CD4-positive, alpha-beta memory T cell (primary cell): ENCODE measurements at regions not wholly inside any gene's neighbourhood (a gene's known extent, or its start where the extent isn't known, plus 50 kb on each side); places are given as distances from the start of the nearest gene placed in this dataset.

Experiments
- CTCF ChIA-PET: fragments of 350-600 bp; sonication (Branson Sonifier 250); formaldehyde crosslinking; loops from one replicate; lab custom pipeline; 2021; ENCODE audit warnings: inconsistent platforms; ENCODE audit not compliant: partially characterized antibody; lab: Charles Lee
- POLR2A ChIA-PET: fragments of 350-600 bp; sonication (Branson Sonifier 250); formaldehyde crosslinking; loops from one replicate; lab custom pipeline; 2021; ENCODE audit not compliant: partially characterized antibody; lab: Charles Lee
- DNase-seq, 5 donors: peaks; one replicate each; pipeline versions ENCODE4 v3.0.0 to v3.0.0-alpha.2; 2020 to 2022; ENCODE audit warnings: mixed read lengths in 1 of 5
- H3K27ac ChIP-seq: one replicate; pipeline ENCODE4 v1.7.0; 2013; ENCODE audit warnings: low read depth, low read length
- H3K27me3 ChIP-seq: 2 replicates; pipeline ENCODE4 v1.7.0; 2013; ENCODE audit warnings: mild to moderate bottlenecking, low read length, moderate library complexity; ENCODE audit not compliant: insufficient read depth
- H3K36me3 ChIP-seq: 2 replicates; pipeline ENCODE4 v1.7.0; 2013; ENCODE audit warnings: mild to moderate bottlenecking, low read length, moderate library complexity; ENCODE audit not compliant: insufficient read depth
- H3K4me1 ChIP-seq: 2 replicates; pipeline ENCODE4 v1.7.0; 2013; ENCODE audit warnings: mild to moderate bottlenecking, low read length, moderate library complexity; ENCODE audit not compliant: insufficient read depth
- H3K4me3 ChIP-seq, 2 donors: one replicate each; pipeline ENCODE4 v1.7.0; 2013; ENCODE audit warnings: low read length in 2 of 2, mild to moderate bottlenecking in 1 of 2
- H3K9me3 ChIP-seq, 2 donors: one replicate each; pipeline ENCODE4 v1.7.0; 2013; ENCODE audit warnings: low read length in 2 of 2, control low read depth in 1 of 2; ENCODE audit not compliant: control insufficient read depth in 1 of 2
- H3K27ac Mint-ChIP-seq, 7 donors: one replicate each; pipeline ENCODE4 v1.8.0; 2020 to 2021; ENCODE audit warnings: mixed read lengths in 7 of 7, mild to moderate bottlenecking in 6 of 7, inconsistent platforms in 3 of 7, moderate library complexity in 3 of 7
- H3K27me3 Mint-ChIP-seq, 2 donors: one replicate each; pipeline ENCODE4 v1.8.0; 2020 to 2021; ENCODE audit warnings: mixed read lengths in 2 of 2
- H3K36me3 Mint-ChIP-seq, 2 donors: one replicate each; pipeline ENCODE4 v1.8.0; 2020 to 2021; ENCODE audit warnings: mixed read lengths in 2 of 2, inconsistent platforms in 1 of 2, mild to moderate bottlenecking in 1 of 2
- H3K4me1 Mint-ChIP-seq, 4 donors: one replicate each; pipeline ENCODE4 v1.8.0; 2020 to 2021; ENCODE audit warnings: mixed read lengths in 4 of 4, mild to moderate bottlenecking in 1 of 4
- H3K4me3 Mint-ChIP-seq, 8 donors: one replicate each; pipeline ENCODE4 v1.8.0; 2020 to 2021; ENCODE audit warnings: mixed read lengths in 8 of 8, mild to moderate bottlenecking in 7 of 8, moderate library complexity in 6 of 8, inconsistent platforms in 3 of 8
- H3K9me3 Mint-ChIP-seq, 8 donors: one replicate each; pipeline ENCODE4 v1.8.0; 2020 to 2021; ENCODE audit warnings: mixed read lengths in 8 of 8, mild to moderate bottlenecking in 5 of 8, inconsistent platforms in 3 of 8, moderate library complexity in 1 of 8
- intact Hi-C: fragments of 100-400 bp; cut with micrococcal nuclease; formaldehyde crosslinking; loops from one replicate; pipeline ENCODE4 v1.15.1; 2023

DNA sequence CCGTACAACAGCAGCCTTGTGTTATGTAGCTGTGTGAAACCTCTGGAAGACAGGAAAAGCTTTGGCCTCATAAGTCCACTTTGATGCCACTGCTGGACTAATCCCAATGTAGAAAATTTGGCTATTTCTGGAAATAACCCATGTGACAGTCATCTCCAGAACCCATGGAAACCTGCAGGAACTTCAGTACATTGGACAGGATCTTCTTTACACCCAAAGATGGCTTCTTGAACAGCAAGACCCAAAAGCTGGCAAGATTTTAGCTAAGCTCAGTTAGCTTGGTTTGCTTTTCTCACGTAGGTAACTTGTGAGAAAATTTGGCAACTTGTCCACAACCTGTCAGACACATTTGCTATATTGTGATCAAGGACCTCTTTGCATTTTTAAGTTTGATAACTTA, 74.8 kb upstream of the RCN1 start:
- Mint-ChIP-seq H3K4me3 (no peak overlapping the region), H3K27me3 (peaks cover 13 to 19% of the 10 kb centered on the region in 2 donors), H3K36me3 (no peaks in the 10 kb centered on the region), H3K4me1 (no peaks in the 10 kb centered on the region), H3K9me3 (peaks cover 0 to 4% (median 0%) of the 10 kb centered on the region in 8 donors), H3K27ac (no peak overlapping the region)
- intact Hi-C loops = no loop called here
- H3K27ac ChIP-seq = no peak overlapping the region
- H3K9me3 ChIP-seq = no peaks in the 10 kb centered on the region
- CTCF ChIA-PET = no interaction called here
- POLR2A ChIA-PET = no interaction called here
- H3K4me1 ChIP-seq = no peaks in the 10 kb centered on the region
- no peaks in the 10 kb centered on the region for H3K27me3 ChIP-seq
- H3K36me3 ChIP-seq = no peaks in the 10 kb centered on the region
- H3K4me3 ChIP-seq = no peak overlapping the region
- DNase-seq = no peak

DNA sequence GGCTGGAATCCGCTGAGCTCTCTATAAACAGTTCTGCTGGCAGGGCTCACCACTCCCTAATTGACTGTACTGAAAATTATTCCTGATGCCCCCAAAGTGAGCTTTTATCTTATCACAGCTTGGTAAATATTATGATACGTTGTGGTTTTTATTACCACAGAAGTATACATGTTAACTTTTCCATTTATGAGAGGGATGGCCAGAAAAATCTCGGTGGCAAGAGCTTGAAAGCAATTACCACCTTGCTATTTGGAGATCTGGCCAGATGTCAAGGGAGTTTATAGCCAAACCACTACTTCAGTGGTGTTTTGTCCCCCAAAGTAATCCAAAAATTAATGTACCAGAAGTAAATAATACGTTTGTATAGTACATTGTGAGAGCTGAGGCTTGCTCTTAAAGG, 75.4 kb upstream of the RCN1 start:
- no peak overlapping the region for H3K27ac ChIP-seq
- intact Hi-C loops = no loop called here
- Mint-ChIP-seq H3K9me3 (peaks cover 0 to 4% (median 0%) of the 10 kb centered on the region in 8 donors), H3K4me1 (no peaks in the 10 kb centered on the region), H3K36me3 (no peaks in the 10 kb centered on the region), H3K4me3 (no peak overlapping the region), H3K27ac (no peak overlapping the region), H3K27me3 (peaks cover 18 to 24% of the 10 kb centered on the region in 2 donors)
- POLR2A ChIA-PET = no interaction called here
- no peaks in the 10 kb centered on the region for H3K9me3 ChIP-seq
- DNase-seq = no peak
- no peaks in the 10 kb centered on the region for H3K27me3 ChIP-seq
- CTCF ChIA-PET = no interaction called here
- H3K36me3 ChIP-seq = no peaks in the 10 kb centered on the region
- H3K4me3 ChIP-seq = no peak overlapping the region
- H3K4me1 ChIP-seq = no peaks in the 10 kb centered on the region

DNA sequence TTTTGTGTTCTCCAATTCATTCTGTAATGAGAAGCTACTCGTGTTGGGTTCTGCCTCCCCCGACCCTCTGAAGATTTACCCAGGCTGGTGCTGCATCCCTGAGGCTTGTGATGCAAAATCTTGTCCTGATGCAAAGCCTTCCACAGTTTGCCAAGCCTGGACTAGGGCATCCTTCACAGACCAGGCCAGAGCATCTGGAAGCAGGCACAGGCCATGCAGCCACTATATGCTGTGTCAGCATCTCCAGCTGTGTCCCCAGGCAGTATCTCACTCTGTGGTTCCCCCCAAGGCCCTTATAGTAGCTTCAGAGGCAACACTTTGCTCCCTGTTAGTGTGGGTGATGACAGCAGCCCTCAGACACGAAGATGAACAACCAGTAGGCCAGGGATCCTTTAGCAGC, 77.3 kb upstream of the RCN1 start:
- no peak overlapping the region for H3K4me3 Mint-ChIP-seq
- DNase-seq = no peak
- H3K4me1 ChIP-seq = no peaks in the 10 kb centered on the region
- peaks cover 3% of the 10 kb centered on the region for H3K27me3 ChIP-seq
- H3K36me3 ChIP-seq = no peaks in the 10 kb centered on the region
- peak overlapping the region in 1 of 7 donors; percentile 2 for H3K27ac Mint-ChIP-seq
- H3K4me3 ChIP-seq = no peak overlapping the region
- no peaks in the 10 kb centered on the region for H3K9me3 ChIP-seq
- H3K36me3 Mint-ChIP-seq = no peaks in the 10 kb centered on the region
- H3K27me3 Mint-ChIP-seq = peaks cover 26 to 35% of the 10 kb centered on the region in 2 donors
- no peak overlapping the region for H3K27ac ChIP-seq
- H3K9me3 Mint-ChIP-seq = no peaks in the 10 kb centered on the region
- no peaks in the 10 kb centered on the region for H3K4me1 Mint-ChIP-seq
- ChIA-PET CTCF (interaction anchor here (0.6 kb wide), 1 partner anchor 10 kb away, joined by 3 read pairs; no protein-coding TSS in a partner anchor), POLR2A (no interaction called here)
- intact Hi-C loops = no loop called here

DNA sequence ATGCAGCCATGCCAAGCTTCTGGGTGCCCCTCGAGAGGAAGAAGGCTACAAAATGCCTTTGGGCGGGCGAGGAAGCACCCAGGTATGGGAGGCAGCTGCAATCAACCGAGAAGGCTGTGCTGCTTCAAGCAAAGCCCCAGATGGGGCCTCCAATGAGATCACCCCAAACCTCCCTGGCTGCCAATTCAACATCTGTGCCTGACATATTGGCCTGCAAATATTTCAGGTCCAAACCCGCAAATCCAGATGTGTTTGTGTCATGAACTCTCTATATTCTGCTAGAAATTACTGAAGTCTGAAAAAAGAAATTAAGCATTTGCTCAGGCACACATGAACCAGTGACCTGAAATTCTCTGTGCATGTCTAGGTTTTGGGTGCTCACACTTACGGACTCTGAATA, 78.8 kb upstream of the RCN1 start:
- no peak overlapping the region for H3K4me3 Mint-ChIP-seq
- POLR2A ChIA-PET = no interaction called here
- no peaks in the 10 kb centered on the region for H3K36me3 Mint-ChIP-seq
- Histone ChIP-seq H3K9me3 (no peaks in the 10 kb centered on the region), H3K27me3 (peaks cover 3% of the 10 kb centered on the region), H3K4me1 (no peaks in the 10 kb centered on the region), H3K4me3 (no peak overlapping the region), H3K36me3 (no peaks in the 10 kb centered on the region), H3K27ac (no peak overlapping the region)
- no peaks in the 10 kb centered on the region for H3K9me3 Mint-ChIP-seq
- DNase-seq = no peak
- peaks cover 28 to 43% of the 10 kb centered on the region in 2 donors for H3K27me3 Mint-ChIP-seq
- no peak overlapping the region for H3K27ac Mint-ChIP-seq
- intact Hi-C loops = no loop called here
- CTCF ChIA-PET = interaction anchor here (0.9 kb wide), 1 partner anchor 8 kb away, joined by 3 read pairs; no protein-coding TSS in a partner anchor
- no peaks in the 10 kb centered on the region for H3K4me1 Mint-ChIP-seq

DNA sequence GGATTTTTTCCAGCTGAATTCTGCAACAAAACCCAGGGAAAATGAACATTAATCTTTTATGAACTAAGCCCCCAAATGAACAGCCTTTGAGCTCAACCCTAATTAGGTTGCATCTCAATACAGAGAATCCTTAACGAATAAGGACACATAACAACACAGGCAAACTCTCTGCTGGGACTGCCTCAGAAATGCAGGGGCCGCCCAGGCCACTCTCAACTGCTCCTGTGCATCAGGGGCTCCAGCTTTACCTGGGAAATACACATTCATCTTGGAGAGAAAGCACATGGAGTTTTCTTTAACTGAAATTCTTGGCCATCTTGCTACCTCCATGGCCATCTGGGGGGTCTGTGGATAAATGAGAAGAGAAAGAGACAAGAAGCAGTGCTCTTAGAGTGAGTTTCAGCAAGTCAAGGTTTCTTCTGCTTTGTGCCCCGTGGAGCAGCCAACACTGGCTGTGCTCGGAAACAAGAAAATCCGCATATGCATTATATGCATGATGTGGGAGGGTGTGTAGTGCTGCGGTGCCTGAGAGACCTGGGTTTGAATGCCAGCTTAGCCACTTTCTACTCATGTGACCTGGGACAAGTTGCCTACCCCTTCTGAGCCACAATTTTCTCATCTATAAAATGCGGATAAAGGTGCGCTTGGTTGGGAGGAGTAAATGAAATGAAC, 81.9 kb upstream of the RCN1 start:
- Histone ChIP-seq H3K27me3 (peaks cover 3% of the 10 kb centered on the region), H3K36me3 (no peaks in the 10 kb centered on the region), H3K27ac (no peak overlapping the region), H3K4me3 (no peak overlapping the region), H3K9me3 (no peaks in the 10 kb centered on the region), H3K4me1 (no peaks in the 10 kb centered on the region)
- H3K9me3 Mint-ChIP-seq = no peaks in the 10 kb centered on the region
- POLR2A ChIA-PET = no interaction called here
- no peaks in the 10 kb centered on the region for H3K36me3 Mint-ChIP-seq
- no peak for DNase-seq
- peaks cover 23 to 43% of the 10 kb centered on the region in 2 donors for H3K27me3 Mint-ChIP-seq
- H3K4me3 Mint-ChIP-seq = no peak overlapping the region
- intact Hi-C loops = no loop called here
- peaks cover 0 to 3% (median under 1%) of the 10 kb centered on the region in 4 donors for H3K4me1 Mint-ChIP-seq
- no peak overlapping the region for H3K27ac Mint-ChIP-seq
- CTCF ChIA-PET = interaction anchor here (1.1 kb wide), 2 partner anchors 43 to 902 kb away, joined by 3 to 4 read pairs; no protein-coding TSS in a partner anchor

DNA sequence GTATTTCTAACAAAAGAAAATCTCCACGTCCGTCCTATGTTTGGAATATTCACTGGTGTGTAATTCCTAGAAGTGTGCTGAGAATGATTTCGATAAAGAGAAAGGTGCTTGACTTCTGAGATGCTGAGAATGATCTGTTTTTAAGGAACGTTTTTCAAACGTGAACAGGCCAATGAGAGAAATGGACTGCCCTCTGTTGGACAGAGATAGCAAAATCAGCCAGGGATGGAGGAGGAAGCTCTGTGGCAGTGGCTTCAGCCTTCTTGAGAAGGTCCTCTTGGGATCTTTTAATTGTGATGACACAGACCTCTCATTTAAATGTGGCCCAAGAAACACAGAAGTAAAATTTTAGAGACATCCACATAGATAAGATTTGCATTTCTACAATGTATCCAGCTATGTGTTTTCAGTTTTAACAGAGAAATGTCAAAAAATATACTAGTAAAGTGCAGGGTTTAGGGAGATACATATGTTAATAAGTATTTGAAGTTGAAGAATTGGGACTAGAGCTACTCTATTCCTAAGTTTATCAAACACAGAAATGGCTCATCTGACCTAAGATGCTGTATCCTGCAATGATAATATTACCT, 84.0 kb upstream of the RCN1 start:
- CTCF ChIA-PET = interaction anchor here (0.6 to 2.3 kb wide), 8 partner anchors 11 to 899 kb away, joined by 3 to 7 read pairs (median 4); no protein-coding TSS in a partner anchor
- intact Hi-C loops = loop anchor here (2.0 kb wide), 4 partner anchors 520 to 900 kb away; no protein-coding TSS in a partner anchor

DNA sequence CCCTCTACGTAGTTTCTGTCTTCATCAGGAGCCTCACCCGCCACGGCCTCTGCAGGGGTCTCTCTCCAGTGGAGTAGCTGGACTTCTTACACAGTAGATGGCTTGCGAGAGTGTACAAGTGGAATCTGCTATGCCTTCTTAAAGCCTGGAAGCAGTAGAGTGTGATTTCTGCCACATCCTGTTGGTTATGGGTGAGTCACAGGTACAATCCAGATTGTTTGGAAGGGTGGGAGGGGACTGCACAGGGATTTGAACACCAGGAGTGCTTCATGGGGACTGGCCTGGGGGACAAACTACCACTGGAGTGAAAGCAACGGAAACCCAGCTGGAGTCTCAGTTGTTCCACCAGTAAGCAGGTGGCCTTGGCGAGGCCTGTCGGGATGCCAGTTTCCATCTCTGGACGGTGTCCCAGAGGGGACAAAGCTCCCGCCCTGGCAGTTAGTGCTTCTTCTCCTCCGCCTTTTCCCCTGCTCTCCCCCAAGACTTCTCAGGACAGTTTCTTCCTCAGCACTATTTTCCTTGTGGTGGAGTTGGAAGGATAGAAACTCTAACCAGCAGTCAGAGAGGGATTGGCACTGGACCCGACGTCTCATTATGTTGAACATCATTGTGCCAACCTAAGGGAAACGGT, 85.0 kb upstream of the RCN1 start:
- ChIA-PET CTCF (interaction anchor here (2.3 kb wide), 1 partner anchor 898 kb away, joined by 7 read pairs; no protein-coding TSS in a partner anchor), POLR2A (no interaction called here)
- Mint-ChIP-seq H3K27me3 (peaks cover 15 to 33% of the 10 kb centered on the region in 2 donors), H3K9me3 (no peaks in the 10 kb centered on the region), H3K4me1 (peaks cover 0 to 3% (median 1%) of the 10 kb centered on the region in 4 donors), H3K27ac (no peak overlapping the region), H3K4me3 (no peak overlapping the region), H3K36me3 (no peaks in the 10 kb centered on the region)
- Histone ChIP-seq H3K4me1 (no peaks in the 10 kb centered on the region), H3K9me3 (no peaks in the 10 kb centered on the region), H3K27ac (no peak overlapping the region), H3K27me3 (peaks cover 3% of the 10 kb centered on the region), H3K36me3 (no peaks in the 10 kb centered on the region), H3K4me3 (no peak overlapping the region)
- intact Hi-C loops = loop anchor here (2.0 kb wide), 4 partner anchors 519 to 899 kb away; no protein-coding TSS in a partner anchor
- DNase-seq = no peak

More for the DNA sequence above, 84.0 kb upstream of the RCN1 start:
- peak in 4 of 5 donors; percentile 7 to 31 (median 26) for DNase-seq
- Mint-ChIP-seq H3K4me3 (peak overlapping the region in 1 of 8 donors; percentile 15), H3K36me3 (no peaks in the 10 kb centered on the region), H3K27me3 (peaks cover 19 to 37% of the 10 kb centered on the region in 2 donors), H3K9me3 (no peaks in the 10 kb centered on the region), H3K4me1 (peaks cover 0 to 3% (median under 1%) of the 10 kb centered on the region in 4 donors), H3K27ac (no peak overlapping the region)
- Histone ChIP-seq H3K27ac (no peak overlapping the region), H3K4me3 (no peak overlapping the region), H3K9me3 (no peaks in the 10 kb centered on the region), H3K4me1 (no peaks in the 10 kb centered on the region), H3K27me3 (peaks cover 3% of the 10 kb centered on the region), H3K36me3 (no peaks in the 10 kb centered on the region)
- POLR2A ChIA-PET = no interaction called here
